ENCODE measurements at regions not wholly inside any gene's neighbourhood (a gene's known extent, or its start where the extent isn't known, plus 50 kb on each side); places are given as distances from the start of the nearest gene placed in this dataset.

DNA sequence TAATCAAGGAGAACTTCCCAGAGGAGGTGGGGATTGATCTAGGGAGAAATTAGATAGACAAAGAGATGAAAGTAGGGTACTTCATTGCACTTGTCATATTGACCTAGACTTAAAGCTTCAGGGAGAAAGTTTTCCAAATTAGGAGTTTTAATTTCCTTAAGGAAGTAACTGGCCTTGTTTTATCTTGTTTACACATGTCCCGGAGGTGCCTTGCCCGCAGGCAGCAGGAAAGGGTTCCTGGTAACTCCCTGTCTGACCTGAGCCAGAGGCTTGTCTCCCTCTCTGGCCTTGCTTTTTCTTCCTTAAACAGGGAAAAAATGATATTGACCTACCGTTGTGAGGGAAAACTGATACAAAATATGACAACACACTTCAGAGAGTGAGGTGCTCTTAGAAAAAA is 181.6 kb downstream of the EVX1 start:
- TF ChIP-seq EZH2 (IDR thresholded peaks at IDR 0.05; ENCODE audit: borderline replicate concordance): no peak
- TF ChIP-seq, protein P1, sequence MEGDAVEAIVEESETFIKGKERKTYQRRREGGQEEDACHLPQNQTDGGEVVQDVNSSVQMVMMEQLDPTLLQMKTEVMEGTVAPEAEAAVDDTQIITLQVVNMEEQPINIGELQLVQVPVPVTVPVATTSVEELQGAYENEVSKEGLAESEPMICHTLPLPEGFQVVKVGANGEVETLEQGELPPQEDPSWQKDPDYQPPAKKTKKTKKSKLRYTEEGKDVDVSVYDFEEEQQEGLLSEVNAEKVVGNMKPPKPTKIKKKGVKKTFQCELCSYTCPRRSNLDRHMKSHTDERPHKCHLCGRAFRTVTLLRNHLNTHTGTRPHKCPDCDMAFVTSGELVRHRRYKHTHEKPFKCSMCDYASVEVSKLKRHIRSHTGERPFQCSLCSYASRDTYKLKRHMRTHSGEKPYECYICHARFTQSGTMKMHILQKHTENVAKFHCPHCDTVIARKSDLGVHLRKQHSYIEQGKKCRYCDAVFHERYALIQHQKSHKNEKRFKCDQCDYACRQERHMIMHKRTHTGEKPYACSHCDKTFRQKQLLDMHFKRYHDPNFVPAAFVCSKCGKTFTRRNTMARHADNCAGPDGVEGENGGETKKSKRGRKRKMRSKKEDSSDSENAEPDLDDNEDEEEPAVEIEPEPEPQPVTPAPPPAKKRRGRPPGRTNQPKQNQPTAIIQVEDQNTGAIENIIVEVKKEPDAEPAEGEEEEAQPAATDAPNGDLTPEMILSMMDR (IDR thresholded peaks at IDR 0.05; ENCODE audit: poor library complexity): no peak

All from hepatocyte (in vitro differentiated cells).